GM21447 (cell line): ENCODE measurements at regions not wholly inside any gene's neighbourhood (a gene's known extent, or its start where the extent isn't known, plus 50 kb on each side); places are given as distances from the start of the nearest gene placed in this dataset.
"Not testable (repeated sequence)": the region's sequence is repeated elsewhere in the genome, so short reads cannot be mapped to it uniquely, and the experiment has no call there.

Experiments used
- ATAC-seq: cut with Tn5 transposase; IDR thresholded peaks from one replicate; pipeline ENCODE4 v1.9.1; 2021; ENCODE audit not compliant: unreplicated experiment

GRCh38 chr2:193219413-193219812, 1024.7 kb upstream of the TMEFF2 start:
- ATAC-seq = no peak

GRCh38 chr2:193201583-193201982, 1006.9 kb upstream of the TMEFF2 start:
- no peak for ATAC-seq

- no peak for ATAC-seq
Measured at GRCh38 chr2:193199322-193199721, 1004.6 kb upstream of the TMEFF2 start.

DNA sequence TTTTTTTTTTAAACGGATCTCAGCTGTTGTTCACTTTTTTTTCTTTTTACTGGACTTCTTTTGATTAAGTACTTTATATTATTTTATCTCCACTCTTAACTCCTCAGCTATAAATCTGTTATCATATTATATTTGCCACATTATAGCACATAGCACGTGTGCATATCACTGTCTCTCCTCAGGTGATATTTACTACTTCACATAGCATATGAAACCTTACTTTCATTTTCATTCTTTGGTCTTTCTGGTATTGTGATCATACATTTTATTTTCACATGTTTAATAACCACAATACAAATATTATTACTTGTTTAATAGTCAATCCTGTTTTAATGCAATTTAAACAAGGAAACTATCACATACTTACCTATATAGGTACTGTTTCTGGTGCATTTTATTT, 993.1 kb upstream of the TMEFF2 start:
- ATAC-seq = no peak

GRCh38 chr2:193170981-193171380, 976.2 kb upstream of the TMEFF2 start:
- ATAC-seq = not testable (repeated sequence)

DNA sequence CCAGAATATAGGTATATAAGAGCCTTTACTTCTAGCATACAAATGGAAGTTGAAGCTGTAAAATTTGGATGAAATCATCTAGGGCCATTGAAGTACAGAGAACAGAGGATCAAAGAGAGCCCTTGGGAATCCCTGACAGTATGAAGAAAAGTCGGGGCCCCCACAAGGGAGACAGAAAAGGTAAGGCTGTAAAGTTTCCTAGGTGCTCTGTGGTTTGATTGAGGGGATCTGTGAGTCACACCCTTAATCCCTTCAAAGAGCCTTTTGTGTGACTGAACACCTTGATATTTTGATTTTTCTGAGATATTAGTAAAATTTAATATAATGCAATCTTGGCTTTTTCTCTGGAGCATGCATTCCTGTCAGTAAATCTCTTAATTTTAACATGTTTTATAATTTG, 961.7 kb upstream of the TMEFF2 start:
- ATAC-seq = no peak

GRCh38 chr2:193154076-193154475, 959.3 kb upstream of the TMEFF2 start:
- ATAC-seq = no peak

- ATAC-seq = no peak
Measured at GRCh38 chr2:193153576-193153975, 958.8 kb upstream of the TMEFF2 start.

- ATAC-seq = not testable (repeated sequence)
Measured at GRCh38 chr2:193142467-193142866, 947.7 kb upstream of the TMEFF2 start.

GRCh38 chr2:193141998-193142397, 947.3 kb upstream of the TMEFF2 start:
- ATAC-seq = no peak

- not testable (repeated sequence) for ATAC-seq
Measured at GRCh38 chr2:193140895-193141294, 946.2 kb upstream of the TMEFF2 start.

DNA sequence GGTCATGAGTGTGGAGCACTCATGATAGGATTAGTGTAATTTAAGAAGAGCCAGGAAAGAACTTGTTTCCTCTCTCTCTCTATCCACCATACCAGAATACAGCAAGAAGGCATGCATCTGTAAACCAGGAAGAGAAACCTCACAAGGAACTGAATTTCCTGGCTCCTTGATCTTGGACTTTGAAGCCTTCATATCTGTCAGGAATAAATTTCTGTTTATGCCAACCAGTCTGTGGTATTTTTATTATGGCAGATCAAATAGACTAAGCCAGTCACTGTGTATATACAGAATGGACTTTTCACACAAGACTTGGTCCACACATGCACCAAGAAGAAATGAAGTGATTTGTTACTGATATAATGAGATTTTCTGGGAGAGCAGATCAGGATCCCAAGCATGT, 930.1 kb upstream of the TMEFF2 start:
- no peak for ATAC-seq

DNA sequence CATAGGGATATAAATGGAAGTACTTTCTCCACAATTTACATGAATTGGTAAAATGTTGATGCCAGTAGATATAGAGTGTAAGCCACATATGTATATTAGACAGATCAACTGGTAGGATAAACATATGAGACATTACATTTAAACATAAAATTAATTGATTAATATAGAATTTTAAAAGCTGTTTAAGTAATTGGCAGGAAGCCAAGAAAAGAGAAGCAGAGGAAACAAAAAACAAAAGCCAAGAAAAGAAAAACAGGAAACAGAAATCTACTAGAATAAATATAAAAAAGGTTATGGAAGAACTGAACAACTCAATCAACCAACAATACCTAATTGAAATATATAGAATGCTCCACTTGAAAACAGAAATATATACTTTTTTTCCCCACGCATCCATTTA, 920.1 kb upstream of the TMEFF2 start:
- ATAC-seq = no peak

- ATAC-seq = no peak
Measured at GRCh38 chr2:193112986-193113385, 918.3 kb upstream of the TMEFF2 start.

DNA sequence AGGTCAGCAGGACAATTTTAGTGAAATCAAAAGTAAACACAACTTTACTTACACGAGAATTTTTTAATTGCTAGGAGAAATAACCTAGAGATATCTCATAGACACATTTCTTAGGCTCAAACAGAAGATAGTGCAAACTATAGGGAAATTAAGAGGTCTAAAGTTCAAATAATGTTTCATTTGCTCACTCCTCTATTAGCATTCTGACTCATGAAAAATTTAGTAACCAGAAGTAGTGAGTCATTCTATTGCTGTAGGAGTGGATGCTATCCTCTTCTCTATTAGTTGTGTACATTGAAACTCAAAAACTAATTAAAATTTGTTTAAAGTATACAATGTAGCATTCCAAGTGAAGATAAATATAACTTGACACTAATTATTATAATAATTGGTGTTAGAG, 908.3 kb upstream of the TMEFF2 start:
- ATAC-seq = no peak

- no peak for ATAC-seq
Measured at GRCh38 chr2:193101591-193101990, 906.9 kb upstream of the TMEFF2 start.

DNA sequence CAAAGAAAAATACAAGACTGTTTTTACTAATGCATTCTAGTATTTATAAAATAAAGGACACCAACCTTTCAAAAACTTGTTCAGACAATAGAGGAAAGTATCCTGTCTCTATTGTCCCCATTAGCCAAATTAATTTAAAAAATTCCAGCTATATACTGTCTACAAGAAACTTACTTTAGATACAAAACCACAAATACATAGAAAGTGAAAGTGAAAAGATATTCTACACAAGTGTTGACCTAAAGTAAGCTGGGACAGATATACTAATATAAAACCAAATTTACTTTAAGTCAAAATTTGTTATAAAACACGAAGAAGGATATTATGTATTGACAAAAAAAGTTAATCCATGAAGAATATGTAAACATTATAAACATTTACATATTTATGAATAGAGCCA, 893.3 kb upstream of the TMEFF2 start:
- no peak for ATAC-seq

DNA sequence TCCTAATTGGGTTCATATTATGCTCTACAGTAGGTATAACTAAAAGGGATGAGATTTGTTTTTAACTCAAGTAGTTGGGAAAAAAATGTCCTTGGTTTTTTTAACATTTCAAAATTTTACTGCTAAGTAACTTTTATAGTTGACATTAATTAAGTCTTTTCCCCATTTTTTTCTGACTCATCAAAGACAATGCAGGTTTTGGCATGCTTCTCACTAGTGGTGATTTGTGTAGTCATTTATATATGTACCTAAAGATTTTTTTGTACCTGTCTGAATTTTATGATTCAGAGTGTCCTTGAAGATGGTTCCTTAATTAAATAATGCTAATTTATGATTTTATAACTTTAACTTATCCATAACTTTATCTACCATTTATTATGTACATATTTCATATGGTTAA, 882.3 kb upstream of the TMEFF2 start:
- ATAC-seq = no peak

- ATAC-seq = no peak
Measured at GRCh38 chr2:193074933-193075332, 880.2 kb upstream of the TMEFF2 start.

GRCh38 chr2:193072647-193073046, 877.9 kb upstream of the TMEFF2 start:
- no peak for ATAC-seq

GRCh38 chr2:193025556-193025955, 830.8 kb upstream of the TMEFF2 start:
- not testable (repeated sequence) for ATAC-seq

DNA sequence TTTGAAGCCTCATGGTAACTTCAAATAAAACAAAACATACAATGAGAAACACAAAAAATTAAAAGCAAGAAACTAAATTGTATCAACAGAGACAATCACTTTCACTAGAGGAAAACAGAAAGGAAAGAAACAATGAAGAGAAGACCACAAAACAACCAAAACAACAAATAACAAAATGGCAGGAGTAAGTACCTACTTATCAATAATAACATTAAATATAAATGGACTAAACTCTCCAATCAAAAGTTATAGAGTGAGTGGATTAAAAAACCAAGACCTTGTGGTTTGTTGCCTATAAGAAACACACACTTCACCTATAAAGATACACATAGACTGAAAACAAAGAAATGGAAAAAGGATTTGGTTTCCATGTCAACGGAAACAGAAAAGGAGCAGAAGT, 830.1 kb upstream of the TMEFF2 start:
- no peak for ATAC-seq

- ATAC-seq = no peak
Measured at GRCh38 chr2:193011870-193012269, 817.1 kb upstream of the TMEFF2 start.

DNA sequence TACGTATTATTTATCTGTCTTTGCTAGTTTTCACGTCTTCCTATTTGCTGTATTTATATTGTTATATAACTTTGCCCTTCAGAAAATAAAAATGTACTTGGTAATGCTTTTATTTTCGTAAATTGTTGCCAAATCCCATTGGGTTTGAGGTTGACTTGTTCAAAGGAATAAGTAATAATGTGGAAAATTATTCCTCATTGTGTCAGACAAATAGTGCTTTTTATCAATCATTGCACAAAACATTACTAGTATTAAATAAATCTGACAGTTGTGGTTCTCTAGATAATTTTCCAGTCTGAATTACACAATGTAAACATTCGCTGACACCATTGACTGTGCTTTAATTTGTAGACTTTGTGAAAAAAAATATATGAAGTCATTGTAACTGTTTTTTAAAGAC, 798.3 kb upstream of the TMEFF2 start:
- ATAC-seq = no peak
